GM18858 (cell line): ENCODE measurements at regions not wholly inside any gene's neighbourhood (a gene's known extent, or its start where the extent isn't known, plus 50 kb on each side); places are given as distances from the start of the nearest gene placed in this dataset.

Experiments used
- ATAC-seq: cut with Tn5 transposase; IDR thresholded peaks from one replicate; pipeline ENCODE4 v1.9.1; 2021; ENCODE audit not compliant: unreplicated experiment

- ATAC-seq = no peak
These were observed 144.6 kb downstream of the LRIG2 start for GRCh38 chr1:113217447-113218208.

DNA sequence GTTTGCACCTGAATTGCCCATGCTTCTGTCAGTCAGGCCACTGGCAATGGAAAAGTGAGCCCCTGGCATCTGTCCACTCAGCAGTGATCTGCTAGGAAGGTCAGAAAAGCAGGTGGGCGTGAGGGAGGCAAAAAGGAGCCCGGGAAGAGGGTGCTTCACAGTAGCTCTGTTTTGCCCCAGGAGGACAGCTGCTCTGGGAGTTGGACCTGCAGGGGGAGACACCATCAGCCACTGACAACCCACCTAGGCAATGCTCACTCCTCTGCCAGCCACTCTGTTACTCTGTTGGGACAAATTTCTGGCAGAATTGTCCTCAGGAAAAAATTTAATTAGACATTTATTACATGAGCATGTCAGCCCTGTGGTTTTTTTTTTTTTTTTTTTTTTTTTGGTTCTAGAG is 146.4 kb downstream of the LRIG2 start:
- ATAC-seq = no peak

- ATAC-seq = no peak
These were observed 146.8 kb downstream of the LRIG2 start for GRCh38 chr1:113219828-113220227.

GRCh38 chr1:113223040-113223439 is 150.0 kb downstream of the LRIG2 start:
- ATAC-seq = no peak

DNA sequence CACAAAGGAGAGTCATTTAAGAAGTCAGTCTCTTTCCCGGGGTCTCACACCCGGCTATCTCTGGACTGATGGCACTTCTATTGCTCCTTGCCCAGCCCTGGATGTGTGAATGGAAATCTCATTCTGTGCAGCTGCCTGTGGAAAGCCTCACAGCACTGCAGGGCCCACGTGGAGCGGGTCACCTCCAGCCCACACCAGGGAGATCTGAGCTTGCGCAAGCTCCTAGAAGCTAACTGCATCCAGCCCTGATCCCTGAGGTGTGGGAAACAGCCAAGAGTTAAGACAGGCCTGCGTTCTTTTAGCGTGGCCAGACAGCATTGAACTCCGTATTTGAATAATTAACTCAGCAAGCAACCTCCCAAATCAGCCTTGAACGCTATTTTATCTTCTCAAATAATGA is 150.5 kb downstream of the LRIG2 start:
- ATAC-seq = no peak

- ATAC-seq = no peak
These were observed 153.2 kb downstream of the LRIG2 start for GRCh38 chr1:113226148-113226547.

DNA sequence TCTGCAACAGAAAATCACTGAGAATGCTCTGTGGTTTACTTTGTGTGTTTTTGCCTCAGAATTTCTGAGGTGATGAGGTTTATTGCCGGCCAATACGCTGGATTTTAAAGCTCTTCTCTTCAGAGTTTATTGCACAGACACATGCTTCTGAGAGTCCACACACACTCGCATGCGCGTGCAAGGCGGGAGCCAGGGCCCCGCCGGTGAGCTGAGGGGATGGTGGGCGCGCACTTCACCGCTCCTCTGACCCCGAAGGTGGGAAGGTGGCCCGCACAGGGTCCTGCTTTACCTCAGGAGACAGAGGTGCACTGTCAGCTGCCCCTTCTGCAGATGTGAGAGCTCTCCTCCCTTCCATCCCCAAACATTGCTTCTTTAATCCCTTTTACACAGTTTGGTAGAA is 158.4 kb upstream of the MAGI3 start:
- ATAC-seq = no peak

GRCh38 chr1:113233441-113233840 is 156.9 kb upstream of the MAGI3 start:
- ATAC-seq = no peak

GRCh38 chr1:113241237-113241636 is 149.1 kb upstream of the MAGI3 start:
- ATAC-seq = no peak

DNA sequence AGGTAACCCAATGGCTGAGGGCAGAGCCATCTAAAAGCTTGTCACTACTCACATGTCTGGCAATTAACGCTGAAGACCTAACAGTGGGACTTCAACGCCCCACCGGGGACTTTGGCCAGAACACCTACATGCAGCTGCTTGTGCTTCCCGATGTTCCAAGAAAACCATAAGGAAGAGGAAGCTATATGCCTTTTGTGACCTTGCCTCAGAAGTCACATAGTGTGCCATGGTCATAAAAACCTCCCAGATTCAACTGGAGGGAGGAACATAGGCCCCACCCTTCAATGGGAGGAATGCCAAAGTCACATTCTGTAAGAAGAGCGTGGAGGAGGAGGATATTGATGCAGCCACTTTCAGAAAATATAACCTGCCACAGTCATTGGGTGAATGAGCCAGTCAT is 147.8 kb upstream of the MAGI3 start:
- ATAC-seq = no peak

DNA sequence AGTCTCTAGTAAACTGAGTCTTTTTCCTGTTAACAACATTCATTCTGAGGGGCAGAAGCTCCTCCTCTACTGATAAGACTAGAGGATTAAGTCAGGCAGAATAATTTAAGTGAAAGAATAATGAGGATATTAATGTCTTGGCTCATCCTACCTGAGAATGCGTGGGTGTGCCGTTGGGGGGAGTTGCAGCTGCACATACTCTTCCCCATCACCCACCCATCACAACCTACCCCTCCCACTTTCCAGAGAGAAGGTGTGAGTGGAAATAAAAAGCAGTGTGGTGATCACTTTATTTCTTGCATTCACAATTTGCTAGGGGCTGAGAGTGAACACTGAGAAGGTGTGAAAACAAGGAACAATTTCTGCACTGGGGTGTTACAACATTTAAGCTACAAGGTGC is 146.8 kb upstream of the MAGI3 start:
- ATAC-seq = no peak

DNA sequence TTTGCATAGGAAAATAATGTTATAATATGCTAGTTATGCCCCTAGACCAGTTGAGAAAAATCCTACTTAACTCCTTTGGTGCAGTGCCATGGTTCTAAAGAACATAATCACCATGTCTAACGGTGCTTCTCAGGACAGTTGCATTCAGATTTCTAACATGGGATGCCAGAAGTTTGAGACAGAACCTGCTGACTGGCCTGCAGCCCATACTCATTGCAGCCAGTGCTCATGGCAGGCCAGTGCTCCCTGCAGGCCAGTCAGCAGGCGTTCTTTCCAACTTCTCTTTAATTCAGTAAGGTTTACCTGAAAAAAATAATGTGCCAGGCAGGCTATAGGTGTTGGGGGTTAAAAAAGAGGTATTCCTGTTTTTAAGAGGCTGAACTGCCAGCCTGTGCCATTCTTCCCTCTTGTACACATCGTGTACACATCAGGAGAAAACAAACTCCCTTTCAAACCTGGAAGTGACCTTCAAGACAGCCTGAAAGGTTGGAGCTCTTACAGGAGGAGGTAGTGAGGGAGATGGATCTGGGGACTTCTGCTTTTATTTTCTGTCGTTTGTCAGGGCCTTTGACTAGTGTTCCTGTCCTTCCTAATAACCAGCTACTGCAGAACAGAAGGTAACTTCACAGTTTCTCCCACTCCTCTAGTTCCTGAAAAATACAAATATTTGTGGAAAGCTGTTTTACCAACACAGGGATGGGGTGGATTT is 146.0 kb upstream of the MAGI3 start:
- no peak for ATAC-seq

GRCh38 chr1:113245252-113245651 is 145.1 kb upstream of the MAGI3 start:
- no peak for ATAC-seq

DNA sequence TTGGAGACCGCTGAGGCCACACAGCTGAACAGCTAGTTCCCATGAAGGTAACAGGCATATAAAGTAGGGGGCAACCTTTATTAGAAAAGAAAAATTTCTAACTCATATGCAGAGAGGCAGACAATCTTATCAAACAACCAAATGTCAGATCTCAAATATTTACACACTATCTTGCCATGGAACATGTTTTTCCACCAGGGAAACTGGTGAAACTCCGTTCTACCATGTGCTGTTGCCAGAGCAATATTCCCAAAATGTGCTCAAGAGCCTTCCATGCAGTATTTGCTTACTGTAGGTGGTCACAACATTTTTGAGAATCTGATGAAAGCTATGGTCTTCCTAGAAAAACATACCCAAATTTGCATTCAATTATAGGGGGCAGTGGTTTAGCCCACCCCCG is 143.4 kb upstream of the MAGI3 start:
- no peak for ATAC-seq

- ATAC-seq = no peak
These were observed 143.0 kb upstream of the MAGI3 start for GRCh38 chr1:113247355-113247754.

DNA sequence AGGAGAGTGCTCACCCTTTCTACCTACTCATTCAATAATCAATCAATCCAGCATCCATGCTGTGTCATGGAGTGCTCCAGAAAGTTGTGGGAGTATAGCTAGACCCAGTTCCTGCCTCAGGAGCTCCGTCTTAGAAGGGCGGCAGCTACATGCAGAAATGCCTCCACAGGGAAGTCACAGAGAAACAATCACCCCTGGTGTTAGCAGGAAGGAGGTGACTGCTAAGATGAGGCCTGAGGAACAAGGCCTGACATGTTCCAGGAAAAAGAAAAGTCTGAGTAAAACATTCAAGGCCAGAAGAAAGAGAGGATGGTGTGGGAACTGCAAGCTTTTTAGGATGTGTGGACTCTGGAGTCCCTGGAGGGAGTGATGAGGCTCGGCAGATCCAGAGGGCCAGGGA is 142.5 kb upstream of the MAGI3 start:
- no peak for ATAC-seq

DNA sequence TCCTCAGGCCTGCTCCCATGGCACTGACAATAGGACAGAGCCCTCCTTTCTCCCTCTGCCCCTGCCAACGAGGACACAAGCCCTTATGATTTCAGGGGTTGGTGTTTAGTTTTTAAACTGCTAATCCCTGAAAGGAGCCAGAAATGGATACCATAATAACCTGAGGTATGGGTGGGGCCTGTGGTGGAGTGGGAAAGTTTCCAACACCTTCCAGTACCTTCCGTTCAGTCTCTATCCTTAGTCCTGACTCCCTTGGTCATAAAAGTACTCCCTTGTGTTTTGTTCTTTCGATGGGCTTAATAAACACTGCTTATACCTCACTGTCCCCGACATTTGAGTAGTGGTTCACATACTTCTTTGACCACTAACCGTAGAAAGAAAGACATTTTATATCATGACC is 141.8 kb upstream of the MAGI3 start:
- ATAC-seq = no peak

DNA sequence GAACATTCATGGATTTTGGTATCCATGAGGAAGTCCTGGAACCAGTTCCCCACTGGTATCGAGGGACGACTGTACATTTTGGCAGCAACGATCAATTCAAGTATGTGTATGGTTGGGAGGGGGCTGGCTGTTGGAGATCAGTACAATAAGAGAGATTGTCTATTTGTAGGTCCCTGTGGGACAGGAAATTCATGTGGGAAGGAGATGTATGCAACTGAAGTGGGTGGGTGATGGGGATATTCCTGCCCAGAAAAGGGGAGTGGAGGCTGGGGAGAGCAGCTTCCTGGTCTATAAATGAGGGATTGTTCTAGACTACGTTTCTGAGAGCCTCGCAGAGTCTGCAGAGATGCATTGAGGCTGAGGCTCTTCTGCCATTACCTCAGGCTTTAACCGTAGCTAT is 140.2 kb upstream of the MAGI3 start:
- no peak for ATAC-seq

DNA sequence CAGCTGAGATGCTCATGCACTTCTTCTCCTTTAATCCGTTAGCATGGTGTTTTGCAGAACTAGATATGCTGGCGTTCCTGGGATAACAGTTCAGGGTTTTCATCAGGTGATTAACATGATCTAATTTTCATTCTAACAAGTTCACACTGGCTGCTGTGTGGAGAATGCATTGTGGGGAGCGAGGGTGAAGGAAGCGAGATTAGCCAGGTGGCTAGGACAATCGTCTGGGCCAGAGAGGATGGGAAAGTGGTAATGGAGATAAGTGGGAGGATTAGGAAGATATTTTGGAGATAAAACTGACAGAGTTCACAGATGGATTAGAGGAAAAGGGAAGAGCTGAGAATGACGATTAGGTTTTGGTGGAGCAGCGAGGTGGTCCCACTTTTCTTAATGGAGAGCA is 138.1 kb upstream of the MAGI3 start:
- ATAC-seq = no peak

GRCh38 chr1:113253187-113253586 is 137.1 kb upstream of the MAGI3 start:
- no peak for ATAC-seq

DNA sequence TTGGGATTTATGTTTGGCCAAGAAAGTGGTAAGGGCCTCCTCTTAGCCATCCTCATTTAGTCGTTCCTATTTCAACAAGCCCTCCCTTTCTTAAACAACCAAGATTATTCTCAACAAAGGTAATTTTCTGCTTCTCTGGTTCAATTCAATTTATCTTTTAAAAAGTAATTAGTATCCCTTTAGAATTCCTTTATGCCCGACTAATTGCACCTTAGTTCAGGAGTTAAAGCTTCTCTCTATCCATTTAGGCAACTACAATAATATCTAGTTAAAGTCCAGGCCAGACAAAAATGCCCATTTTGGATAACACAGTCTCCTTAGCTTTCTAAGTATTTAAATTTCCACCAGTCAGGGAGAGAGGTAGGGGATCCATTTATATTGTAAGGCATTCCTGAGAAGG is 136.7 kb upstream of the MAGI3 start:
- no peak for ATAC-seq

- ATAC-seq = no peak
These were observed 135.1 kb upstream of the MAGI3 start for GRCh38 chr1:113255038-113255719.
